ENCODE measurements at regions not wholly inside any gene's neighbourhood (a gene's known extent, or its start where the extent isn't known, plus 50 kb on each side); places are given as distances from the start of the nearest gene placed in this dataset.

- no peak for TF ChIP-seq EZH2 (IDR thresholded peaks at IDR 0.05; ENCODE audit: insufficient read depth, low read length)
- TF ChIP-seq, protein P1, sequence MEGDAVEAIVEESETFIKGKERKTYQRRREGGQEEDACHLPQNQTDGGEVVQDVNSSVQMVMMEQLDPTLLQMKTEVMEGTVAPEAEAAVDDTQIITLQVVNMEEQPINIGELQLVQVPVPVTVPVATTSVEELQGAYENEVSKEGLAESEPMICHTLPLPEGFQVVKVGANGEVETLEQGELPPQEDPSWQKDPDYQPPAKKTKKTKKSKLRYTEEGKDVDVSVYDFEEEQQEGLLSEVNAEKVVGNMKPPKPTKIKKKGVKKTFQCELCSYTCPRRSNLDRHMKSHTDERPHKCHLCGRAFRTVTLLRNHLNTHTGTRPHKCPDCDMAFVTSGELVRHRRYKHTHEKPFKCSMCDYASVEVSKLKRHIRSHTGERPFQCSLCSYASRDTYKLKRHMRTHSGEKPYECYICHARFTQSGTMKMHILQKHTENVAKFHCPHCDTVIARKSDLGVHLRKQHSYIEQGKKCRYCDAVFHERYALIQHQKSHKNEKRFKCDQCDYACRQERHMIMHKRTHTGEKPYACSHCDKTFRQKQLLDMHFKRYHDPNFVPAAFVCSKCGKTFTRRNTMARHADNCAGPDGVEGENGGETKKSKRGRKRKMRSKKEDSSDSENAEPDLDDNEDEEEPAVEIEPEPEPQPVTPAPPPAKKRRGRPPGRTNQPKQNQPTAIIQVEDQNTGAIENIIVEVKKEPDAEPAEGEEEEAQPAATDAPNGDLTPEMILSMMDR (IDR thresholded peaks at IDR 0.05; ENCODE audit: insufficient read depth, low read depth, low read length), result no peak
Observed at GRCh38 chr2:118748245-118748885, 99.1 kb downstream of the EN1 start.
